DND-41 (cell line): ENCODE measurements at regions not wholly inside any gene's neighbourhood (a gene's known extent, or its start where the extent isn't known, plus 50 kb on each side); places are given as distances from the start of the nearest gene placed in this dataset.

ENCODE experiments used
- EZH2 ChIP-seq: IDR thresholded peaks from 3 replicates; pipeline ENCODE4 v1.6.1; 2012; ENCODE audit warnings: borderline replicate concordance, low read depth, mild to moderate bottlenecking, moderate library complexity, low read length, inconsistent platforms; ENCODE audit not compliant: severe bottlenecking
- TF ChIP-seq, protein P1 (sequence below): IDR thresholded peaks from 2 replicates; pipeline ENCODE4 v1.5.1; 2012; ENCODE audit warnings: borderline replicate concordance, low read length, moderate library complexity, mild to moderate bottlenecking; ENCODE audit not compliant: poor library complexity, severe bottlenecking; ENCODE audit errors: extremely low read depth

DNA sequence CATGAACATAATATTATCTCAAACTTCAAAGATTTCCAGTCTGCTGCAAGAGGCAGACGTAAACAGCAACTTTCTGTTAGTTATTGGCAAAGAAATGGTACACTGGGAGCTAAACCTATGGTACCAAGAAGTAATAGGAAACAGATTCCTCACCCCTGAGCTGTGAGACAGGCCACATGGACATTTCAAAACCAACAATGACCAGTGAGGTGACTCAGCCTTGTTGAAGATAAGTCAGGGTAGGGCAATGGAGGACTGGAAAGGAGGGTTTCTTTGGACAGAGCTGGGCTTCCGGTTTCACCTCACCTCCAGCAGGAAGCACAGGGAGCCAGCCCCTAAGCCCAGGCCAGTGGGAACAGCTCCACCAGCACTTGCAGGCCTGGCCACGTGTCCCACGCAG lies 1320.5 kb downstream of the AACS start:
- TF ChIP-seq, protein P1, sequence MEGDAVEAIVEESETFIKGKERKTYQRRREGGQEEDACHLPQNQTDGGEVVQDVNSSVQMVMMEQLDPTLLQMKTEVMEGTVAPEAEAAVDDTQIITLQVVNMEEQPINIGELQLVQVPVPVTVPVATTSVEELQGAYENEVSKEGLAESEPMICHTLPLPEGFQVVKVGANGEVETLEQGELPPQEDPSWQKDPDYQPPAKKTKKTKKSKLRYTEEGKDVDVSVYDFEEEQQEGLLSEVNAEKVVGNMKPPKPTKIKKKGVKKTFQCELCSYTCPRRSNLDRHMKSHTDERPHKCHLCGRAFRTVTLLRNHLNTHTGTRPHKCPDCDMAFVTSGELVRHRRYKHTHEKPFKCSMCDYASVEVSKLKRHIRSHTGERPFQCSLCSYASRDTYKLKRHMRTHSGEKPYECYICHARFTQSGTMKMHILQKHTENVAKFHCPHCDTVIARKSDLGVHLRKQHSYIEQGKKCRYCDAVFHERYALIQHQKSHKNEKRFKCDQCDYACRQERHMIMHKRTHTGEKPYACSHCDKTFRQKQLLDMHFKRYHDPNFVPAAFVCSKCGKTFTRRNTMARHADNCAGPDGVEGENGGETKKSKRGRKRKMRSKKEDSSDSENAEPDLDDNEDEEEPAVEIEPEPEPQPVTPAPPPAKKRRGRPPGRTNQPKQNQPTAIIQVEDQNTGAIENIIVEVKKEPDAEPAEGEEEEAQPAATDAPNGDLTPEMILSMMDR: no peak
- TF ChIP-seq EZH2: no peak
